ENCODE measurements at regions not wholly inside any gene's neighbourhood (a gene's known extent, or its start where the extent isn't known, plus 50 kb on each side); places are given as distances from the start of the nearest gene placed in this dataset.

DNA sequence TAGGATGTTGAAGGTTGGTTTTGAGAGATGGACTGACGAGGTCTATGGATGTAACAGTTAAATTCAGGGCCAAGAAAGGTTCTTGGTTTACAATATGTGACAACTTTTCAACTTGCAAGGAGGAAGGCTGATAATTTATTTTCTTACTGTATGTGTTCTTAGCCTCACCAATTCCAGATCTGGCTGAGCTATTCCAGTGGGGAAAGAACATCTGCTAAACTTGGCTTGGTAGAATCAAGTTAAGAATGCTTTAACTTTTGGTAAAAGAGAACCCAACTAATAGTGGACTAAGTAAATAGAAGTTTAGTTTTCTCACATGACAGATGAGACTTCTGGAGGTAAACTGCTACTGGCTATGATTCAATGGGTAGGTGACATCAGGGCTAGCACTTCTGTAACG is 222.9 kb downstream of the KLF5 start:
- H3K4me3 ChIP-seq (ENCODE audit: insufficient read depth, low read depth, low read length): no peak overlapping the region
- FAIRE-seq (no peak), DNase-seq (ENCODE audit: low read depth) (no peak)
- H3K9ac ChIP-seq (ENCODE audit: low read length): no peak overlapping the region
- no peak overlapping the region for H3K4me2 ChIP-seq (ENCODE audit: low read length)
- H3K4me1 ChIP-seq (ENCODE audit: insufficient read depth, low read length): no peaks in the 10 kb centered on the region
- H3K27ac Mint-ChIP-seq (ENCODE audit: unreplicated experiment): no peak overlapping the region
- no peaks in the 10 kb centered on the region for H3K79me2 ChIP-seq (ENCODE audit: insufficient read depth, low read length)
- no peak overlapping the region for H2AFZ ChIP-seq (ENCODE audit: low read depth, low read length)
- H3K4me1 Mint-ChIP-seq (ENCODE audit: low read depth, unreplicated experiment): no peaks in the 10 kb centered on the region
- no peaks in the 10 kb centered on the region for H3K36me3 Mint-ChIP-seq (ENCODE audit: low read depth, unreplicated experiment)
- TF ChIP-seq CTCF (IDR thresholded peaks at IDR 0.05; ENCODE audit: insufficient read depth, low read depth, low read length): no peak
- TF ChIP-seq EZH2 (IDR thresholded peaks at IDR 0.05; ENCODE audit: insufficient read depth, low read length): no peak
- H3K27ac ChIP-seq (ENCODE audit: low read depth, low read length): no peak overlapping the region
- H3K27me3 ChIP-seq (ENCODE audit: insufficient read depth, low read length): no peaks in the 10 kb centered on the region
- no peaks in the 10 kb centered on the region for H3K27me3 Mint-ChIP-seq (ENCODE audit: low read depth, unreplicated experiment)
- H3K4me3 Mint-ChIP-seq (ENCODE audit: unreplicated experiment): no peak overlapping the region
- H3K9me3 Mint-ChIP-seq (ENCODE audit: unreplicated experiment): no peaks in the 10 kb centered on the region
- no peaks in the 10 kb centered on the region for H4K20me1 ChIP-seq (ENCODE audit: insufficient read depth, low read length)
- H3K9me3 ChIP-seq (ENCODE audit: insufficient read depth, low read depth, low read length): no peaks in the 10 kb centered on the region
- H3K36me3 ChIP-seq (ENCODE audit: insufficient read depth, low read length): no peaks in the 10 kb centered on the region

GRCh38 chr13:73278186-73278585 is 219.4 kb downstream of the KLF5 start:
- H3K4me3 Mint-ChIP-seq (ENCODE audit: unreplicated experiment): no peak overlapping the region
- Histone ChIP-seq H3K4me1 (ENCODE audit: insufficient read depth, low read length) (peaks cover 4% of the 10 kb centered on the region), H3K4me2 (ENCODE audit: low read length) (no peak overlapping the region), H3K9me3 (ENCODE audit: insufficient read depth, low read depth, low read length) (no peaks in the 10 kb centered on the region), H2AFZ (ENCODE audit: low read depth, low read length) (no peak overlapping the region), H3K4me3 (ENCODE audit: insufficient read depth, low read depth, low read length) (no peak overlapping the region), H3K27ac (ENCODE audit: low read depth, low read length) (no peak overlapping the region), H3K79me2 (ENCODE audit: insufficient read depth, low read length) (no peaks in the 10 kb centered on the region), H3K27me3 (ENCODE audit: insufficient read depth, low read length) (no peaks in the 10 kb centered on the region), H3K9ac (ENCODE audit: low read length) (no peak overlapping the region), H4K20me1 (ENCODE audit: insufficient read depth, low read length) (no peaks in the 10 kb centered on the region), H3K36me3 (ENCODE audit: insufficient read depth, low read length) (no peaks in the 10 kb centered on the region)
- no peaks in the 10 kb centered on the region for H3K9me3 Mint-ChIP-seq (ENCODE audit: unreplicated experiment)
- no peak for FAIRE-seq
- H3K36me3 Mint-ChIP-seq (ENCODE audit: low read depth, unreplicated experiment): no peaks in the 10 kb centered on the region
- peaks cover 15% of the 10 kb centered on the region for H3K4me1 Mint-ChIP-seq (ENCODE audit: low read depth, unreplicated experiment)
- no peak overlapping the region for H3K27ac Mint-ChIP-seq (ENCODE audit: unreplicated experiment)
- no peak for DNase-seq (ENCODE audit: low read depth)
- no peaks in the 10 kb centered on the region for H3K27me3 Mint-ChIP-seq (ENCODE audit: low read depth, unreplicated experiment)
- TF ChIP-seq CTCF (IDR thresholded peaks at IDR 0.05; ENCODE audit: insufficient read depth, low read depth, low read length): no peak
- TF ChIP-seq EZH2 (IDR thresholded peaks at IDR 0.05; ENCODE audit: insufficient read depth, low read length): no peak

DNA sequence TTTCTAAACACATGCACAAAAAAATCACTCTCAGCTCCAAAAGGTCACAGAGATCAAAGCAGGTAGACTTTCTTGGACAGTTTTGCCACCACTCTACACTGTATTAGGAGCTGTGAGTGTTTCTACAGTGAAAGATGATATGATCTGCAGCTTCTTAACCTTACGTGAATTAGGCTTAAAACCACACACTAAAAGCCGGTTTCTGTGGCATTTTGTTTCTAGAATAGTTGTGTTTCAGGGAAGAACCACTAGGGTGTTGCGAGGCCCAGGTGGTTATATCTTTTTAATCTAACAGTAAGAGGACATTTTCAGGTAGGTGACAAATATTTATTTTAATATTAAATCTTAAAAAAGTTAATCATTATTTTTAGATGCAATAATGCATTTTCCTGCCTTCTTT is 216.4 kb downstream of the KLF5 start:
- Histone ChIP-seq H3K4me2 (ENCODE audit: low read length) (no peak overlapping the region), H3K79me2 (ENCODE audit: insufficient read depth, low read length) (no peaks in the 10 kb centered on the region), H3K27me3 (ENCODE audit: insufficient read depth, low read length) (no peaks in the 10 kb centered on the region), H3K27ac (ENCODE audit: low read depth, low read length) (no peak overlapping the region), H3K4me1 (ENCODE audit: insufficient read depth, low read length) (peaks cover 4% of the 10 kb centered on the region), H3K9ac (ENCODE audit: low read length) (no peak overlapping the region), H3K36me3 (ENCODE audit: insufficient read depth, low read length) (no peaks in the 10 kb centered on the region), H4K20me1 (ENCODE audit: insufficient read depth, low read length) (no peaks in the 10 kb centered on the region), H3K9me3 (ENCODE audit: insufficient read depth, low read depth, low read length) (no peaks in the 10 kb centered on the region), H2AFZ (ENCODE audit: low read depth, low read length) (no peak overlapping the region), H3K4me3 (ENCODE audit: insufficient read depth, low read depth, low read length) (no peak overlapping the region)
- H3K4me3 Mint-ChIP-seq (ENCODE audit: unreplicated experiment): no peak overlapping the region
- no peaks in the 10 kb centered on the region for H3K27me3 Mint-ChIP-seq (ENCODE audit: low read depth, unreplicated experiment)
- peaks cover 24% of the 10 kb centered on the region for H3K4me1 Mint-ChIP-seq (ENCODE audit: low read depth, unreplicated experiment)
- H3K36me3 Mint-ChIP-seq (ENCODE audit: low read depth, unreplicated experiment): no peaks in the 10 kb centered on the region
- no peaks in the 10 kb centered on the region for H3K9me3 Mint-ChIP-seq (ENCODE audit: unreplicated experiment)
- H3K27ac Mint-ChIP-seq (ENCODE audit: unreplicated experiment): no peak overlapping the region
- DNase-seq (ENCODE audit: low read depth) (no peak), FAIRE-seq (no peak)
- TF ChIP-seq CTCF (IDR thresholded peaks at IDR 0.05; ENCODE audit: insufficient read depth, low read depth, low read length): no peak
- no peak for TF ChIP-seq EZH2 (IDR thresholded peaks at IDR 0.05; ENCODE audit: insufficient read depth, low read length)
